ENCODE measurements at regions not wholly inside any gene's neighbourhood (a gene's known extent, or its start where the extent isn't known, plus 50 kb on each side); places are given as distances from the start of the nearest gene placed in this dataset.

DNA sequence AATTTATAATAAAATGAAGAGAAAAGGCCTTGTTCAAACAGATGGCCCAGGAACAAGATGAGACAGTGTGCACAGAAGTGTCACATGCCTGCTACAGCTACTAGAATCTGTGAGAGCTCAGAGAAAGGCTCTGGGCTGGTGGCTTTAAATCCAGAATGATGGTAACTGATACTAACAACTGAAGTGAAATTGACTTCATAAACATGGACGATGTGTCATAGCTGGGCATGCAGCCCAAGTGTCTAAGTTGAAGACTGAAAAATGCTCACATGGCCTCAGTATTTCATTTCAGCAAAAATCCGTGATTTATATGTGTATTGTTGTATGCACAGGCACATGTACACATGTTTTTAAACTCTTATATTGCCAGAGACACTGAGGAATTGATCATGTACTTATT is 208.3 kb upstream of the RUNX1 start (continued):
- TF ChIP-seq, protein P1, sequence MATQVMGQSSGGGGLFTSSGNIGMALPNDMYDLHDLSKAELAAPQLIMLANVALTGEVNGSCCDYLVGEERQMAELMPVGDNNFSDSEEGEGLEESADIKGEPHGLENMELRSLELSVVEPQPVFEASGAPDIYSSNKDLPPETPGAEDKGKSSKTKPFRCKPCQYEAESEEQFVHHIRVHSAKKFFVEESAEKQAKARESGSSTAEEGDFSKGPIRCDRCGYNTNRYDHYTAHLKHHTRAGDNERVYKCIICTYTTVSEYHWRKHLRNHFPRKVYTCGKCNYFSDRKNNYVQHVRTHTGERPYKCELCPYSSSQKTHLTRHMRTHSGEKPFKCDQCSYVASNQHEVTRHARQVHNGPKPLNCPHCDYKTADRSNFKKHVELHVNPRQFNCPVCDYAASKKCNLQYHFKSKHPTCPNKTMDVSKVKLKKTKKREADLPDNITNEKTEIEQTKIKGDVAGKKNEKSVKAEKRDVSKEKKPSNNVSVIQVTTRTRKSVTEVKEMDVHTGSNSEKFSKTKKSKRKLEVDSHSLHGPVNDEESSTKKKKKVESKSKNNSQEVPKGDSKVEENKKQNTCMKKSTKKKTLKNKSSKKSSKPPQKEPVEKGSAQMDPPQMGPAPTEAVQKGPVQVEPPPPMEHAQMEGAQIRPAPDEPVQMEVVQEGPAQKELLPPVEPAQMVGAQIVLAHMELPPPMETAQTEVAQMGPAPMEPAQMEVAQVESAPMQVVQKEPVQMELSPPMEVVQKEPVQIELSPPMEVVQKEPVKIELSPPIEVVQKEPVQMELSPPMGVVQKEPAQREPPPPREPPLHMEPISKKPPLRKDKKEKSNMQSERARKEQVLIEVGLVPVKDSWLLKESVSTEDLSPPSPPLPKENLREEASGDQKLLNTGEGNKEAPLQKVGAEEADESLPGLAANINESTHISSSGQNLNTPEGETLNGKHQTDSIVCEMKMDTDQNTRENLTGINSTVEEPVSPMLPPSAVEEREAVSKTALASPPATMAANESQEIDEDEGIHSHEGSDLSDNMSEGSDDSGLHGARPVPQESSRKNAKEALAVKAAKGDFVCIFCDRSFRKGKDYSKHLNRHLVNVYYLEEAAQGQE (IDR thresholded peaks at IDR 0.05; ENCODE audit: low read depth, low read length) = no peak
- TF ChIP-seq TCF12 (IDR thresholded peaks at IDR 0.05) (peak; percentile 82), TAF1 (IDR thresholded peaks at IDR 0.05; ENCODE audit: borderline replicate concordance, low read depth, low read length) (no peak), YY1 (IDR thresholded peaks at IDR 0.05; ENCODE audit: low read depth) (no peak)
- TF ChIP-seq, protein P2, sequence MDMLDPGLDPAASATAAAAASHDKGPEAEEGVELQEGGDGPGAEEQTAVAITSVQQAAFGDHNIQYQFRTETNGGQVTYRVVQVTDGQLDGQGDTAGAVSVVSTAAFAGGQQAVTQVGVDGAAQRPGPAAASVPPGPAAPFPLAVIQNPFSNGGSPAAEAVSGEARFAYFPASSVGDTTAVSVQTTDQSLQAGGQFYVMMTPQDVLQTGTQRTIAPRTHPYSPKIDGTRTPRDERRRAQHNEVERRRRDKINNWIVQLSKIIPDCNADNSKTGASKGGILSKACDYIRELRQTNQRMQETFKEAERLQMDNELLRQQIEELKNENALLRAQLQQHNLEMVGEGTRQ (IDR thresholded peaks at IDR 0.05; ENCODE audit: borderline replicate concordance, low read depth, low read length) = no peak

DNA sequence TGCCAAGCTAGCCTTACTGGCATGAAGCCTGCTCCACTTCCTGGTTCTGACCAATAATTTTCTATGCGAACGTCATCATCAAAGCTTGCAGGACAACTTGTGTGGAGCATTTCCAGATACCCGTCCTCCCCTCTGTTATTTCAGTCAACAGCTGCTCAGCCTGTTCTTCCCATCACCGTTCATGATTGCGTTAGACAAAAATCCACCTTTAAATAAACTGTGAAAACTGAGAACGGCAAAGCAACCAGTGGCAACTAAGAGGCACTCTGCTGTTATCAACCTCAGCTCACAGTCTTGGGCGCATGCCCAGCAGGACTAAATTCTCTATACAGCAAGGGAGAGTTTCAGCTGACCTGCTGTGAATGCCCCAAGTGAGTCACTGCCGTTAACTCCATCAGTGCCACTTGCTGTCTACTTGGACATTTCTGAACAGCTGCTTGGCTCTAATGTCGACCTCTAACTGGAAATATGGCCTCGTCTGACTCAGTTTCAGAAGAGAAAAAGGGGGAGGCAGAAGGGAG is 207.4 kb upstream of the RUNX1 start:
- Histone ChIP-seq H3K36me3 (replicated peaks in 1 of 2; ENCODE audit: control insufficient read depth in 1 of 2, insufficient read depth in 2 of 2, low read length in 1 of 2) (peaks cover 0 to 3% of the 10 kb centered on the region in 2 experiments), H3K9ac (peak overlapping the region; percentile 37; the same call in 1 of the 2 replicates), H3K9me3 (no peaks in the 10 kb centered on the region), H3K79me2 (ENCODE audit: insufficient read depth) (no peaks in the 10 kb centered on the region), H3K27ac (ENCODE audit: low read depth in 2 of 2, low read length in 1 of 2) (peak overlapping the region; percentile 72 to 90), H3K4me1 (ENCODE audit: control insufficient read depth in 1 of 2, insufficient read depth in 2 of 2, low read depth in 1 of 2, low read length in 1 of 2) (peaks cover 6% of the 10 kb centered on the region in 2 experiments; a peak in 3 of 4 replicates), H3K9me2 (no peaks in the 10 kb centered on the region), H3K27me3 (ENCODE audit: insufficient read depth) (no peaks in the 10 kb centered on the region), H3F3A (replicated peaks; ENCODE audit: insufficient read depth) (peaks cover 22% of the 10 kb centered on the region), H2AFZ (ENCODE audit: low read depth) (peak overlapping the region; percentile 80), H3K4me2 (peak overlapping the region; percentile 71), H3K4me3 (ENCODE audit: low read depth in 2 of 2, low read length in 1 of 2) (peak overlapping the region; percentile 38 to 39), H4K20me1 (ENCODE audit: insufficient read depth) (no peaks in the 10 kb centered on the region)
- DNase-seq = peak; percentile 5
- WGBS (ENCODE audit: low lambda C conversion rate) = 2% methylated on average over 10 of the region's 10 CpGs
- ChIA-PET CTCF (no interaction called here), POLR2A (no interaction called here)
- TF ChIP-seq, protein P3, sequence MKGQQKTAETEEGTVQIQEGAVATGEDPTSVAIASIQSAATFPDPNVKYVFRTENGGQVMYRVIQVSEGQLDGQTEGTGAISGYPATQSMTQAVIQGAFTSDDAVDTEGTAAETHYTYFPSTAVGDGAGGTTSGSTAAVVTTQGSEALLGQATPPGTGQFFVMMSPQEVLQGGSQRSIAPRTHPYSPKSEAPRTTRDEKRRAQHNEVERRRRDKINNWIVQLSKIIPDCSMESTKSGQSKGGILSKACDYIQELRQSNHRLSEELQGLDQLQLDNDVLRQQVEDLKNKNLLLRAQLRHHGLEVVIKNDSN (IDR thresholded peaks at IDR 0.05; ENCODE audit: borderline replicate concordance, low read depth) = no peak; the same call in 1 of the 2 replicates
- TF ChIP-seq POLR2AphosphoS5 (IDR thresholded peaks at IDR 0.05; ENCODE audit: low read depth, low read length) = 0 out of 2 replicates have a peak, but pooled peaks have one; percentile 32
- TF ChIP-seq CHD2 (IDR thresholded peaks at IDR 0.05; ENCODE audit: low read length, partially characterized antibody) = no peak
- TF ChIP-seq ELF1 (IDR thresholded peaks at IDR 0.05) = peak; percentile 86
- TF ChIP-seq EP300 (IDR thresholded peaks at IDR 0.05; ENCODE audit: borderline replicate concordance in 1 of 2, low read depth in 1 of 2, low read length in 1 of 2) = no peak; a peak in 1 of 4 replicates
- TF ChIP-seq RCOR1 (IDR thresholded peaks at IDR 0.05; ENCODE audit: low read length) = no peak
- no peak for TF ChIP-seq RFX5 (IDR thresholded peaks at IDR 0.05; ENCODE audit: low read length)
- TF ChIP-seq JUND (IDR thresholded peaks at IDR 0.05) = peak; percentile 89
- TF ChIP-seq, protein P4, sequence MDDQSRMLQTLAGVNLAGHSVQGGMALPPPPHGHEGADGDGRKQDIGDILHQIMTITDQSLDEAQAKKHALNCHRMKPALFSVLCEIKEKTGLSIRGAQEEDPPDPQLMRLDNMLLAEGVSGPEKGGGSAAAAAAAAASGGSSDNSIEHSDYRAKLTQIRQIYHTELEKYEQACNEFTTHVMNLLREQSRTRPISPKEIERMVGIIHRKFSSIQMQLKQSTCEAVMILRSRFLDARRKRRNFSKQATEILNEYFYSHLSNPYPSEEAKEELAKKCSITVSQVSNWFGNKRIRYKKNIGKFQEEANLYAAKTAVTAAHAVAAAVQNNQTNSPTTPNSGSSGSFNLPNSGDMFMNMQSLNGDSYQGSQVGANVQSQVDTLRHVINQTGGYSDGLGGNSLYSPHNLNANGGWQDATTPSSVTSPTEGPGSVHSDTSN (IDR thresholded peaks at IDR 0.05) = peak; percentile 61
- no peak for TF ChIP-seq GABPA (IDR thresholded peaks at IDR 0.05; ENCODE audit: low read depth)
- TF ChIP-seq FOSL2 (IDR thresholded peaks at IDR 0.05; ENCODE audit: borderline replicate concordance, low read depth) = peak; percentile 89
- TF ChIP-seq, protein P5, sequence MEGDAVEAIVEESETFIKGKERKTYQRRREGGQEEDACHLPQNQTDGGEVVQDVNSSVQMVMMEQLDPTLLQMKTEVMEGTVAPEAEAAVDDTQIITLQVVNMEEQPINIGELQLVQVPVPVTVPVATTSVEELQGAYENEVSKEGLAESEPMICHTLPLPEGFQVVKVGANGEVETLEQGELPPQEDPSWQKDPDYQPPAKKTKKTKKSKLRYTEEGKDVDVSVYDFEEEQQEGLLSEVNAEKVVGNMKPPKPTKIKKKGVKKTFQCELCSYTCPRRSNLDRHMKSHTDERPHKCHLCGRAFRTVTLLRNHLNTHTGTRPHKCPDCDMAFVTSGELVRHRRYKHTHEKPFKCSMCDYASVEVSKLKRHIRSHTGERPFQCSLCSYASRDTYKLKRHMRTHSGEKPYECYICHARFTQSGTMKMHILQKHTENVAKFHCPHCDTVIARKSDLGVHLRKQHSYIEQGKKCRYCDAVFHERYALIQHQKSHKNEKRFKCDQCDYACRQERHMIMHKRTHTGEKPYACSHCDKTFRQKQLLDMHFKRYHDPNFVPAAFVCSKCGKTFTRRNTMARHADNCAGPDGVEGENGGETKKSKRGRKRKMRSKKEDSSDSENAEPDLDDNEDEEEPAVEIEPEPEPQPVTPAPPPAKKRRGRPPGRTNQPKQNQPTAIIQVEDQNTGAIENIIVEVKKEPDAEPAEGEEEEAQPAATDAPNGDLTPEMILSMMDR (IDR thresholded peaks at IDR 0.05) = no peak
- no peak for TF ChIP-seq GATA2 (CRISPR knock-in tag; IDR thresholded peaks at IDR 0.05)
- TF ChIP-seq FOXJ3 (CRISPR knock-in tag; IDR thresholded peaks at IDR 0.05) = no peak
- no peak for TF ChIP-seq TAF1 (IDR thresholded peaks at IDR 0.05; ENCODE audit: borderline replicate concordance, low read depth, low read length)
- TF ChIP-seq YY1 (IDR thresholded peaks at IDR 0.05; ENCODE audit: low read depth) = no peak
- no peak for TF ChIP-seq MEF2A (IDR thresholded peaks at IDR 0.05; ENCODE audit: borderline replicate concordance, low read depth)
- peak; percentile 65 for TF ChIP-seq NRF1 (IDR thresholded peaks at IDR 0.05; ENCODE audit: low read depth, low read length)
- TF ChIP-seq NFIC (IDR thresholded peaks at IDR 0.05; ENCODE audit: borderline replicate concordance) = peak; percentile 81
- TF ChIP-seq, protein P2 (IDR thresholded peaks at IDR 0.05; ENCODE audit: borderline replicate concordance, low read depth, low read length) = no peak
- TF ChIP-seq SIN3A (IDR thresholded peaks at IDR 0.05; ENCODE audit: borderline replicate concordance, low read depth, low read length) = no peak
- no peak for TF ChIP-seq FOXM1 (IDR thresholded peaks at IDR 0.05; ENCODE audit: low read depth)

Data from SK-N-SH (cell line).